ENCODE measurements at regions not wholly inside any gene's neighbourhood (a gene's known extent, or its start where the extent isn't known, plus 50 kb on each side); places are given as distances from the start of the nearest gene placed in this dataset.

DNA sequence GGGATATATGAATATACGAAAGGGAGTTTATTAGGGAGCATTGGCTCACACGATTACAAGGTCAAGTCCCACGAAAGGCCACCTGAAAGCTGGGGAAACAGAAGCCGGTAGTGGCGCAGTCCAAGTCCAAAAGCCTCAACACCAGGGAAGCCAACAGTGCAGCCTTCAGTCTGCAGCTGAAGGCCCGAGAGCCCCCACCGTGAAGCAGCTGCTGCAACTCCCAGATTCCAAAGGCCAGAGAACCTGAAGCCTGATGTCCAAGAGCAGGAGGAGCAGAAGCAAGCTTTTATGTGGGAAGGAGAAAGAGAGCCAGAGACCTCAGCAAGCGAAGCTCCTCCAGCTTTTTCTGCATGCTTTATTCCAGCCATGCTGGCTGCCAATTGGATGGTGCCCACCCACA is 275.8 kb downstream of the PTTG2 start:
- H3K9ac ChIP-seq (ENCODE audit: low read length), result no peak overlapping the region
- H4K8ac ChIP-seq (ENCODE audit: low read depth, low read length), result no peak overlapping the region
- no peak overlapping the region for H3K4me3 ChIP-seq (ENCODE audit: low read length)
- no peak overlapping the region for H3K27ac ChIP-seq (ENCODE audit: low read depth, low read length)
- H4K5ac ChIP-seq (ENCODE audit: low read length), result no peak overlapping the region
- no peak overlapping the region for H2BK120ac ChIP-seq (ENCODE audit: low read depth, low read length)
- no peaks in the 10 kb centered on the region for H3K79me1 ChIP-seq (ENCODE audit: low read length)
- no peak overlapping the region for H2BK15ac ChIP-seq (replicated peaks; ENCODE audit: low read depth)
- no peaks in the 10 kb centered on the region for H3K79me2 ChIP-seq (ENCODE audit: control insufficient read depth, insufficient read depth, low read length)
- H3K36me3 ChIP-seq (ENCODE audit: control insufficient read depth, insufficient read depth, low read length), result no peaks in the 10 kb centered on the region
- no peaks in the 10 kb centered on the region for H3K27me3 ChIP-seq (ENCODE audit: insufficient read depth, low read length, poor library complexity)
- H3K56ac ChIP-seq (ENCODE audit: low read length), result no peak overlapping the region
- no peak overlapping the region for H3K4ac ChIP-seq (ENCODE audit: low read depth, low read length)
- DNase-seq, result no peak
- H3K4me1 ChIP-seq (ENCODE audit: control insufficient read depth, low read depth, low read length), result no peaks in the 10 kb centered on the region
- no peak overlapping the region for H3K23ac ChIP-seq (ENCODE audit: low read length)
- no CpG with 5 or more reads among the region's 8 CpGs for WGBS (ENCODE audit: extremely low coverage, insufficient coverage, low lambda C conversion rate)
- H2AK5ac ChIP-seq (ENCODE audit: low read length), result no peak overlapping the region
- H2BK5ac ChIP-seq (ENCODE audit: low read length), result no peak overlapping the region
- no peak overlapping the region for H3K4me2 ChIP-seq (ENCODE audit: low read length)
- H3K18ac ChIP-seq (ENCODE audit: low read length), result no peak overlapping the region

DNA sequence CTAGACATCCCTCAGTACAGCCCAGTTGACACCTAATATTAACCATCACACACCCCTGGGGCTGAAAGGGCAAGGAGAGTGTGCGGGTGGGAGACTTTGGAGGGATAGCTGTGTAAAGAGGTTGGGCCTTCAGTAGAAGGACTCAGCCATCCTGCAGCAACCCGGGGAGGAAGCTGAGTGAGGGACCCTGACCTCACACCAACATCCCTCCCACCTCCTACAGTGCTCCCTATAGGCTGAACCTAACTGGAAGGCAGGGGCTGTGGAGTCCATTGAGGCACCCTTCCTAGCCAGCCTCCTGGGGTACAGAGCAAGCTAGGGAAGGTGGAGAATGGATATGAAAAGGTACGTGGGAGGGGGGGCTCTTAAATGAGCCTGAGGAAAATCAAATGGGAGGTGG is 276.3 kb downstream of the PTTG2 start:
- H2BK120ac ChIP-seq (ENCODE audit: low read depth, low read length), result no peak overlapping the region

GRCh38 chr4:38237139-38237538 is 276.9 kb downstream of the PTTG2 start:
- Histone ChIP-seq H3K79me2 (ENCODE audit: control insufficient read depth, insufficient read depth, low read length) (no peaks in the 10 kb centered on the region), H3K23ac (ENCODE audit: low read length) (no peak overlapping the region)
- no CpG with 5 or more reads among the region's 3 CpGs for WGBS (ENCODE audit: extremely low coverage, insufficient coverage, low lambda C conversion rate)

More for the DNA sequence above, 276.3 kb downstream of the PTTG2 start:
- no peaks in the 10 kb centered on the region for H3K36me3 ChIP-seq (ENCODE audit: control insufficient read depth, insufficient read depth, low read length)
- DNase-seq, result no peak
- no peak overlapping the region for H4K5ac ChIP-seq (ENCODE audit: low read length)
- no peak overlapping the region for H3K9ac ChIP-seq (ENCODE audit: low read length)
- H3K4ac ChIP-seq (ENCODE audit: low read depth, low read length), result no peak overlapping the region
- H3K56ac ChIP-seq (ENCODE audit: low read length), result no peak overlapping the region
- no peak overlapping the region for H3K18ac ChIP-seq (ENCODE audit: low read length)
- H3K4me1 ChIP-seq (ENCODE audit: control insufficient read depth, low read depth, low read length), result no peaks in the 10 kb centered on the region
- no peaks in the 10 kb centered on the region for H3K27me3 ChIP-seq (ENCODE audit: insufficient read depth, low read length, poor library complexity)
- H2BK15ac ChIP-seq (replicated peaks; ENCODE audit: low read depth), result no peak overlapping the region
- no peak overlapping the region for H2BK5ac ChIP-seq (ENCODE audit: low read length)
- no peak overlapping the region for H3K23ac ChIP-seq (ENCODE audit: low read length)
- no peaks in the 10 kb centered on the region for H3K79me2 ChIP-seq (ENCODE audit: control insufficient read depth, insufficient read depth, low read length)
- H3K79me1 ChIP-seq (ENCODE audit: low read length), result no peaks in the 10 kb centered on the region
- no CpG with 5 or more reads among the region's 3 CpGs for WGBS (ENCODE audit: extremely low coverage, insufficient coverage, low lambda C conversion rate)
- no peak overlapping the region for H3K4me2 ChIP-seq (ENCODE audit: low read length)
- no peak overlapping the region for H3K4me3 ChIP-seq (ENCODE audit: low read length)
- H2AK5ac ChIP-seq (ENCODE audit: low read length), result no peak overlapping the region
- no peak overlapping the region for H4K8ac ChIP-seq (ENCODE audit: low read depth, low read length)
- H3K27ac ChIP-seq (ENCODE audit: low read depth, low read length), result no peak overlapping the region

DNA sequence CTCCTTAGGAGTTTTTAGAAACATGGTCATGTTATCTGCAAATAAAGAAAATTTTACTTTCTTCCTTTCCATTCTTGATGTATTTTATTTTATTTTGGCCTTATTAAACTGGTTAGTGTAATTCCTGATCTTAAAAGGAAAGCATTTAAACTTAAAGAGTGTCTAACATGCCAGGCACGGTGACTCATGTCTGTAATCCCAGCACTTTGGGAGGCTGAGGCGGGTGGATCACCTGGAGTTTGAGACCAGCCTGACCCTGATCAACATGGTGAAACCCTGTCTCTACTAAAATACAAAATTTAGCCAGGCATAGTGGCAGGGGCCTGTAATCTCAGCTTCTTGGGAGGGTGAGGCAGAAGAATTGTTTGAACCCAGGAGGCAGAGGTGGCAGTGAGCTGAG is 281.3 kb downstream of the PTTG2 start:
- H3K27me3 ChIP-seq (ENCODE audit: insufficient read depth, low read length, poor library complexity), result no peaks in the 10 kb centered on the region
- no peaks in the 10 kb centered on the region for H3K36me3 ChIP-seq (ENCODE audit: control insufficient read depth, insufficient read depth, low read length)
- no peaks in the 10 kb centered on the region for H3K4me1 ChIP-seq (ENCODE audit: control insufficient read depth, low read depth, low read length)
- H3K9ac ChIP-seq (ENCODE audit: low read length), result no peak overlapping the region
- no peak overlapping the region for H2AK5ac ChIP-seq (ENCODE audit: low read length)
- H4K8ac ChIP-seq (ENCODE audit: low read depth, low read length), result no peak overlapping the region
- no CpG with 5 or more reads among the region's 2 CpGs for WGBS (ENCODE audit: extremely low coverage, insufficient coverage, low lambda C conversion rate)
- no peak overlapping the region for H2BK5ac ChIP-seq (ENCODE audit: low read length)
- no peak overlapping the region for H3K56ac ChIP-seq (ENCODE audit: low read length)
- no peaks in the 10 kb centered on the region for H3K79me1 ChIP-seq (ENCODE audit: low read length)
- H3K79me2 ChIP-seq (ENCODE audit: control insufficient read depth, insufficient read depth, low read length), result no peaks in the 10 kb centered on the region
- no peak overlapping the region for H4K5ac ChIP-seq (ENCODE audit: low read length)
- no peak overlapping the region for H2BK15ac ChIP-seq (replicated peaks; ENCODE audit: low read depth)
- H3K4me3 ChIP-seq (ENCODE audit: low read length), result no peak overlapping the region
- no peak overlapping the region for H3K4me2 ChIP-seq (ENCODE audit: low read length)
- no peak overlapping the region for H3K23ac ChIP-seq (ENCODE audit: low read length)
- H3K27ac ChIP-seq (ENCODE audit: low read depth, low read length), result no peak overlapping the region
- H3K18ac ChIP-seq (ENCODE audit: low read length), result no peak overlapping the region
- DNase-seq, result no peak
- no peak overlapping the region for H2BK120ac ChIP-seq (ENCODE audit: low read depth, low read length)
- no peak overlapping the region for H3K4ac ChIP-seq (ENCODE audit: low read depth, low read length)

More at GRCh38 chr4:38237139-38237538, 276.9 kb downstream of the PTTG2 start:
- H3K56ac ChIP-seq (ENCODE audit: low read length), result no peak overlapping the region
- H3K27me3 ChIP-seq (ENCODE audit: insufficient read depth, low read length, poor library complexity), result no peaks in the 10 kb centered on the region
- DNase-seq, result no peak
- no peak overlapping the region for H3K4me2 ChIP-seq (ENCODE audit: low read length)
- H3K4me3 ChIP-seq (ENCODE audit: low read length), result no peak overlapping the region
- H3K27ac ChIP-seq (ENCODE audit: low read depth, low read length), result no peak overlapping the region
- no peak overlapping the region for H2BK15ac ChIP-seq (replicated peaks; ENCODE audit: low read depth)
- no peaks in the 10 kb centered on the region for H3K36me3 ChIP-seq (ENCODE audit: control insufficient read depth, insufficient read depth, low read length)
- H4K8ac ChIP-seq (ENCODE audit: low read depth, low read length), result no peak overlapping the region
- no peak overlapping the region for H2AK5ac ChIP-seq (ENCODE audit: low read length)
- H2BK120ac ChIP-seq (ENCODE audit: low read depth, low read length), result no peak overlapping the region
- H3K9ac ChIP-seq (ENCODE audit: low read length), result no peak overlapping the region
- H3K18ac ChIP-seq (ENCODE audit: low read length), result no peak overlapping the region
- H3K4ac ChIP-seq (ENCODE audit: low read depth, low read length), result no peak overlapping the region
- H4K5ac ChIP-seq (ENCODE audit: low read length), result no peak overlapping the region
- no peaks in the 10 kb centered on the region for H3K4me1 ChIP-seq (ENCODE audit: control insufficient read depth, low read depth, low read length)
- H3K79me1 ChIP-seq (ENCODE audit: low read length), result no peaks in the 10 kb centered on the region
- no peak overlapping the region for H2BK5ac ChIP-seq (ENCODE audit: low read length)

DNA sequence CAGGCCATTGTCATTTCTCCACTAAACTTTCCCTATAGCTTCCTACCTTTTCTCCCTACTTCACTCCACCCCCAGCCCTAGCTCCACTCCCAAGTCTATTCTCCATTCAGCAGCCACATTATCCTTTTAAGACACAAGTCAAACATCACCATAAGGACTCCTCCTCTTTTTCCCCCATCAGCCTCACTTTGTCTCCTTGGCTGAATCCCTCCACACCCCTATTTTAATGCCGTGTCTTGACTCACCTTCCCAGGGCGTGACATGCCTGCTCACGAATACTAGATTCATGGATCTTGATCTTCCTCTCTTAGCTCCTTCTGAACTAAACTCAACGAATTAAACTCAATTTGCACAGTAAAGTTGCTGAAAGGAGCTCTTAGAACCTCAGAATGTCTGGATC is 281.9 kb downstream of the PTTG2 start:
- no CpG with 5 or more reads among the region's 4 CpGs for WGBS (ENCODE audit: extremely low coverage, insufficient coverage, low lambda C conversion rate)
- DNase-seq, result no peak
- Histone ChIP-seq H3K23ac (ENCODE audit: low read length) (no peak overlapping the region), H3K79me2 (ENCODE audit: control insufficient read depth, insufficient read depth, low read length) (no peaks in the 10 kb centered on the region), H3K4me3 (ENCODE audit: low read length) (no peak overlapping the region), H3K18ac (ENCODE audit: low read length) (no peak overlapping the region), H4K8ac (ENCODE audit: low read depth, low read length) (no peak overlapping the region), H3K4me2 (ENCODE audit: low read length) (no peak overlapping the region), H3K56ac (ENCODE audit: low read length) (no peak overlapping the region), H3K9ac (ENCODE audit: low read length) (no peak overlapping the region), H2BK5ac (ENCODE audit: low read length) (no peak overlapping the region), H2BK15ac (replicated peaks; ENCODE audit: low read depth) (no peak overlapping the region), H3K27ac (ENCODE audit: low read depth, low read length) (no peak overlapping the region), H3K4ac (ENCODE audit: low read depth, low read length) (no peak overlapping the region), H3K4me1 (ENCODE audit: control insufficient read depth, low read depth, low read length) (no peaks in the 10 kb centered on the region), H2AK5ac (ENCODE audit: low read length) (no peak overlapping the region), H3K79me1 (ENCODE audit: low read length) (no peaks in the 10 kb centered on the region), H3K27me3 (ENCODE audit: insufficient read depth, low read length, poor library complexity) (no peaks in the 10 kb centered on the region), H3K36me3 (ENCODE audit: control insufficient read depth, insufficient read depth, low read length) (no peaks in the 10 kb centered on the region), H2BK120ac (ENCODE audit: low read depth, low read length) (no peak overlapping the region), H4K5ac (ENCODE audit: low read length) (no peak overlapping the region)

- Histone ChIP-seq H3K9ac (ENCODE audit: low read length) (no peak overlapping the region), H3K79me2 (ENCODE audit: control insufficient read depth, insufficient read depth, low read length) (no peaks in the 10 kb centered on the region), H2BK5ac (ENCODE audit: low read length) (no peak overlapping the region), H3K18ac (ENCODE audit: low read length) (no peak overlapping the region), H3K23ac (ENCODE audit: low read length) (no peak overlapping the region), H3K79me1 (ENCODE audit: low read length) (no peaks in the 10 kb centered on the region), H3K4me3 (ENCODE audit: low read length) (no peak overlapping the region), H2BK120ac (ENCODE audit: low read depth, low read length) (no peak overlapping the region), H2AK5ac (ENCODE audit: low read length) (no peak overlapping the region), H2BK15ac (replicated peaks; ENCODE audit: low read depth) (no peak overlapping the region), H4K5ac (ENCODE audit: low read length) (no peak overlapping the region), H3K27me3 (ENCODE audit: insufficient read depth, low read length, poor library complexity) (no peaks in the 10 kb centered on the region), H3K4me2 (ENCODE audit: low read length) (no peak overlapping the region), H3K4ac (ENCODE audit: low read depth, low read length) (no peak overlapping the region), H4K8ac (ENCODE audit: low read depth, low read length) (no peak overlapping the region), H3K56ac (ENCODE audit: low read length) (no peak overlapping the region), H3K27ac (ENCODE audit: low read depth, low read length) (no peak overlapping the region), H3K36me3 (ENCODE audit: control insufficient read depth, insufficient read depth, low read length) (no peaks in the 10 kb centered on the region), H3K4me1 (ENCODE audit: control insufficient read depth, low read depth, low read length) (no peaks in the 10 kb centered on the region)
- DNase-seq, result peak; percentile 56
- no CpG with 5 or more reads among the region's 4 CpGs for WGBS (ENCODE audit: extremely low coverage, insufficient coverage, low lambda C conversion rate)
These were observed 282.7 kb downstream of the PTTG2 start for GRCh38 chr4:38242822-38243387.
